IPS-20b (cell line): ENCODE measurements at regions not wholly inside any gene's neighbourhood (a gene's known extent, or its start where the extent isn't known, plus 50 kb on each side); places are given as distances from the start of the nearest gene placed in this dataset.

ENCODE experiments used
- H3K27ac ChIP-seq: one replicate; pipeline ENCODE4 v1.5.1; 2013; ENCODE audit warnings: low read length
- H3K27me3 ChIP-seq: 2 replicates; pipeline ENCODE4 v1.6.1; 2013; ENCODE audit warnings: mild to moderate bottlenecking, low read length, inconsistent platforms; ENCODE audit not compliant: insufficient read depth
- H3K36me3 ChIP-seq: 2 replicates; pipeline ENCODE4 v1.6.1; 2013; ENCODE audit warnings: low read depth, mild to moderate bottlenecking, inconsistent platforms, low read length, moderate library complexity; ENCODE audit not compliant: insufficient read depth
- H3K4me1 ChIP-seq: 2 replicates; pipeline ENCODE4 v1.6.1; 2013; ENCODE audit warnings: mild to moderate bottlenecking, control low read depth, inconsistent platforms, low read length, moderate library complexity; ENCODE audit not compliant: insufficient read depth
- H3K4me3 ChIP-seq: 2 replicates; pipeline ENCODE4 v1.5.1; 2013; ENCODE audit warnings: mild to moderate bottlenecking, low read length, inconsistent platforms
- H3K9ac ChIP-seq: 2 replicates; pipeline ENCODE4 v1.6.1; 2013; ENCODE audit warnings: low read depth, mild to moderate bottlenecking, inconsistent platforms, low read length, moderate library complexity
- H3K9me3 ChIP-seq: 2 replicates; pipeline ENCODE4 v1.6.1; 2013; ENCODE audit warnings: mild to moderate bottlenecking, low read depth, low read length, inconsistent platforms; ENCODE audit not compliant: insufficient read depth

DNA sequence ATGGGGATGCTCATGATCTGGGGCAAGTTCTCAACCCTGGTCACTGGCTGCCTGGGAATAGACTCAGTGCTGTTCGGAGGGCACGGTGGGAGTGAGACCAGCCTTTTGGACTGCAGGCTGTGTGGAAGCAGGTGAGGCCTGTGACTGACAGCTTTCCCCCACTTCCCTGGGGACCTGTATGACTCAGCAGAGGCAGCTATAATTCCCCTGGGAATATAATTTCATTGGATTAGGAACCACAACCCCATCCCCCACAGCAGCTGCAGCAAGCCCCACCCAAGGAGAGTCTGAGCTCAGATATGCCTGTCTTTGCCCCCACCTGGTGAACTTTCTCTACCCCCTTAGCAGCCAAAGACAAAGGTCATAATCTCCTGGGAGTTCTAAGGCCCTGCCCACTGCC, 408.6 kb downstream of the PPP3CA start:
- H3K9ac ChIP-seq = no peak overlapping the region
- H3K36me3 ChIP-seq = no peaks in the 10 kb centered on the region
- H3K4me3 ChIP-seq = no peak overlapping the region
- no peaks in the 10 kb centered on the region for H3K27me3 ChIP-seq
- H3K27ac ChIP-seq = no peak overlapping the region
- H3K4me1 ChIP-seq = no peaks in the 10 kb centered on the region
- H3K9me3 ChIP-seq = peaks cover 6% of the 10 kb centered on the region; the same call in 1 of the 2 replicates

DNA sequence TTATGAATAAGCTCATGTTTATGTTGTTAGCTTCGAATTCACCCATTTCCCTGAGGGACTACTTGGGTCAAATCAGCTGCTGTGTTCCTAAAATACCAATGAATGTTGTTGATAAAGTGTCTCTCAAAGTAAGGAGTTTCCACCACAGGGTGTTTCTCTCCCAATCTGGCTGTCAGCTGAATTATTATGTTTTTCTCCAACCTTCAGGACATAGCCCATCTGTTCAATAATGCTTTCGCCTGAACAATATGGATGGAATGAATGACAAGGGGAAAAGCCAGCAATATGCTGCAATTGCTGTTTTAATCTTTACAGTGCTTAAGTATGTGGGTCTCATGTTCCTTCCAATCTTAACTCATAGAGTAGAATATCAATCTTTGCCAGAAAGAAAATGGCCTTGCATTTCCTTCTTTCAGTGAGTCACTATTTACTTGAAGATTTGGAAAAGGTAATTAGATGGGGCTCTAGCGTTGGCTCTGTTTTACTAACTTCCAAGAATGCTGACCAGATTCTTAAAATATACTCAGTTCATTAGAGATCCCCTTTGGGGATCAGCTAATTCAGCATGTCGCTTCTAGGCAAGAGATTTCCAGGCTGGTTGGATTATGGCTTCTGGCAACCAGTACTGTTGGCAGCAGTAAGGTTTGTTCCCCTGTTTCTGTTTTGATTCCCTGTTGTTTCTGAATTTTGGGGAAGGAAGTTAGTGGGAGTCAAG, 410.5 kb downstream of the PPP3CA start:
- Histone ChIP-seq H3K4me3 (no peak overlapping the region), H3K9ac (no peak overlapping the region), H3K36me3 (no peaks in the 10 kb centered on the region), H3K27me3 (no peaks in the 10 kb centered on the region), H3K27ac (no peak overlapping the region), H3K4me1 (no peaks in the 10 kb centered on the region), H3K9me3 (no peaks in the 10 kb centered on the region)

DNA sequence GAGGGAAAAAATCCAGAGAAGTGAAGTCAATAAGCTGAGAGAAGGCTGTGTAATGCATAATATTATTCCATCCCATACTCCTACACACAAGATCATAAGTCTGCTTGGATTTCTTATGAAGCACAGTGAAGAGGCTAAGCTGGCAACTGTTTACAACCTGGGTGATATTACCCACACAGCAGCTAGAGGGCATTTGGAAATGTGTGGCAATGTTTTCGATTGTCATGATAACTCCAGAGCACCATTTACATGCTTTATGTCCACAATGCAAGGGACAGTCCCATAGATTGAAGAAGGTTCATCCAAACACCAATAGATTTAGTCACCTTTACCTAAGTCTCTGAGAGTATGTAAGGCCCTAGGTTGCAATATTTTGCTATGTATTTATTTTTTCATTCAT, 412.2 kb downstream of the PPP3CA start:
- Histone ChIP-seq H3K9me3 (no peaks in the 10 kb centered on the region), H3K27ac (no peak overlapping the region), H3K9ac (no peak overlapping the region), H3K36me3 (no peaks in the 10 kb centered on the region), H3K27me3 (no peaks in the 10 kb centered on the region), H3K4me3 (no peak overlapping the region), H3K4me1 (no peaks in the 10 kb centered on the region)

DNA sequence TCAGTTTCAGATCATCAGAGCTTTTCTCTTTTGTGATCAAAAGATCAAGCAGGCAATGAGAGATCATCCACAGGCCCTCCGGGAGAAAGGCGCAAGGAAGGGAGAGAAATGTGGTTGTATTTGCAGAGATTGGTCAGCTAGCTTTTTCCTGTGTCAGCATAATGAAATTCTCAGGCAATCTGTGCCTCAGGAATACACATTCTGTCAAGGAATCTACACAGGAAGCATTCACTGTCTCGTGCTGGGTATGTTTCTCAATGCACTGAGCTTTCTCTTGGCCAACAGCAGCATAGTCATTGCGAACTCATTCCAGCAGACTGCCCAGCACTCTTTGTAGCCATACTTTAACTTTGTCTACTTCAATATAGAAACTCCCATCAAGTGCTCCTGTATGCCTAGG, 413.7 kb downstream of the PPP3CA start:
- no peak overlapping the region for H3K4me3 ChIP-seq
- H3K9ac ChIP-seq = no peak overlapping the region
- H3K4me1 ChIP-seq = no peaks in the 10 kb centered on the region; the same call in 1 of the 2 replicates
- H3K9me3 ChIP-seq = no peaks in the 10 kb centered on the region
- H3K27ac ChIP-seq = no peak overlapping the region
- H3K27me3 ChIP-seq = no peaks in the 10 kb centered on the region
- no peaks in the 10 kb centered on the region for H3K36me3 ChIP-seq

DNA sequence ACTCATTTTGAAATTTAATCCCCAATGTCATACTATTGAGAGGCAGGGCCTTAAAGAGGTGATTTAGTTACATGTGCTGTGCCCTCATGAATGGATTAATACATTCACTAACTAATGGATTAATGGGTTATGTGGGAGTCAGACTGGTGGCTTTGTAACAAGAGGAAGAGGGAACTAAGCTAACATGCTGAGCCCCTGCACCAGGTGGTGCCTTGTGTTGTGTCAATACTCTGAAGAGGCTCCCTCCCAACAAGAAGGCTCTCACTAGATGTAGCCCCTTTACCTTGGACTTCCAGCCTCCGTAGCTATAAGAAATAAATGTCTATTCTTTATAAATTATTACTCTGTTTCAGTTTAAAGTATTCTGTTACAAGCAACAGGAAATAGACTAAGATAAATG, 411.9 kb upstream of the EMCN start:
- Histone ChIP-seq H3K9ac (no peak overlapping the region), H3K4me3 (no peak overlapping the region), H3K4me1 (no peaks in the 10 kb centered on the region; the same call in 1 of the 2 replicates), H3K36me3 (no peaks in the 10 kb centered on the region), H3K27me3 (no peaks in the 10 kb centered on the region), H3K27ac (no peak overlapping the region), H3K9me3 (no peaks in the 10 kb centered on the region)

DNA sequence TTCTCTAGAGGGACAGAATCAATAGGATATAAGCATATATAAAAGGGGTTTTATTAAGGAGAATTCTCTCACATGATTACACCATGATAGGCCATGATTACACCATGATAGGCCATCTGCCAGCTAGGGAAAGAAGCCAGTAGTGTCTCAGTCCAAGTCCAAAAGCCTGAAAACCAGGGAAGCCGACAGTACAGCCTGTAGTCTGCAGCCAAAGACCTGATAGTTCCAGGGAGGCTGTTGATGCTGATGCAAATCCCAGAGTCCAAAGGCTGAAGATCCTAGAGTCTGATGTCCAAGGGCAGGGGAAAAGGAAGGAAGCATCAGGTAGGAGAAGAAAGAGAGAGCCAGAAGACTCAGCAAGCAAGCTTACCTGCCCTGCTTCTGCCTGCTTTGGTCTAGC, 411.3 kb upstream of the EMCN start:
- Histone ChIP-seq H3K36me3 (no peaks in the 10 kb centered on the region), H3K9me3 (no peaks in the 10 kb centered on the region), H3K4me3 (no peak overlapping the region), H3K4me1 (no peaks in the 10 kb centered on the region; the same call in 1 of the 2 replicates), H3K27me3 (no peaks in the 10 kb centered on the region), H3K9ac (no peak overlapping the region), H3K27ac (no peak overlapping the region)

DNA sequence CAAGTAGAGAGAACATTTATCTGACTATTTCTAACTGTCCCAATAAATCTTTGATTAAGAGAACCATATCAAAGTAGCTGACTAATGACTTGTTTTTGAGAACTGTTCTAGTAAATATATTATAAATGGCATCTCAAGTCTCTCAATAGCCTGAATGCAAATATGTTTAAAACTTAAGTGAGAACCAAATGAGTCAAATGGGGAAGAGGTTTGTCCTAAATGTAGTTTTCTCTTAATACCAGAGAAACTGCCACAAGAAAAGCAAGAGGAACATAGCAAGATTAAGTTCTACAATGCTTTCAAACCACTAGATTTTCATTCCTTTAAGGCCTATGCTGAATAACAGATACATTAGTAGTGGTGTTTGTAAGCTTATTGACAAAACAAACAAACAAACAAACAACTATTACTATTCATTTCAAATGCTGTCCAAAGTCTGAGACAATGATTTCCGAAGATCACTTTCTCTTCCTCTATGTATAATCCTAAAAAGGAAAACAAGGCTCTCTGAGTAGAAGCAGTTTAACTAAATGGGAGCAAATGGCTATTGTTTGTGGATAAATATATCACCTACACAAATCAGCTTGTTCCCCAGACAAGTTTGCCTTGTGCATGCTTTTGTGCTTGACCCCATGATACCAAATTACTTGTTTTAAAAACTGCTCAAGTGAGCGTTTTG, 408.4 kb upstream of the EMCN start:
- Histone ChIP-seq H3K36me3 (no peaks in the 10 kb centered on the region), H3K9ac (no peak overlapping the region)

DNA sequence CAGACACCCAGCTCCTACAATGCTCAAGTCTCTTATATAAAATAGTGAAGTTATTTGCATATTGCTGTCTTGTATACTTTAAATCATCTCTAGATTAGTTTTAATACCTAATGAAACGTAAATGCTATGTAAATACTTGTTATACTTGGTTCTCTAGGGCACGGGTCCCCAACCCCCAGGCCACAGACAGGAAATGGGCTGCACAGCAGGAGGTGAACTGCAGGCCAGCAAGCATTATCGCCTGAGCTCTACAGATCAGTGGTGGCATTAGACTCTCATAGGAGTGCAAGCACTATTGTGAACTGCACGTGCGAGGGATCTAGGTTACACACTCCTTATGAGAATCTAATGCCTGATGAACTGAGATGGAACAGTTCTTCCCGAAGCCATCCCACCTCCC, 395.9 kb upstream of the EMCN start:
- peaks cover 16% of the 10 kb centered on the region; the same call in 1 of the 2 replicates for H3K4me1 ChIP-seq
- no peaks in the 10 kb centered on the region for H3K36me3 ChIP-seq
- H3K4me3 ChIP-seq = no peak overlapping the region; the same call in 1 of the 2 replicates
- no peaks in the 10 kb centered on the region for H3K27me3 ChIP-seq
- peaks cover 17% of the 10 kb centered on the region for H3K9me3 ChIP-seq
- H3K9ac ChIP-seq = no peak overlapping the region
- H3K27ac ChIP-seq = no peak overlapping the region

More for the DNA sequence above, 408.4 kb upstream of the EMCN start:
- Histone ChIP-seq H3K27me3 (no peaks in the 10 kb centered on the region), H3K4me3 (no peak overlapping the region), H3K4me1 (no peaks in the 10 kb centered on the region; the same call in 1 of the 2 replicates), H3K27ac (no peak overlapping the region), H3K9me3 (no peaks in the 10 kb centered on the region)

DNA sequence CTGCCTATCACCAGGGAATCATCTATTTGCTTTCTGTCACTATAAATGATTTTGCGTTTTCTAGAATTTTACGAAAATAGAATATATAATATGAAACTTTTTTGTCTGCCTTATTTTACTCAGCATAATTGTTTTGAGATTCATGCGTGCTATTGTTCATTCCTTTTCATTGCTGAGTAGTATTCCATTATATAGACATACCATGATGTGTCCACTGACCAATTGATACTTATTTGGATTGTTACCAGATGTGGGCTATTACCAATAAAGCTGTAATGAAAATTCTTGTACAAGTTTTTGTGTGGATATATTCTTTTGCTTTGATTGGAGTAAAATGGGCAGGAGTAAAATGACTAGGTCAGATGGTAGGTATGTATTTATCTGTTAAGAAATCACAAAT, 390.7 kb upstream of the EMCN start:
- no peaks in the 10 kb centered on the region for H3K36me3 ChIP-seq
- H3K27me3 ChIP-seq = no peaks in the 10 kb centered on the region
- no peak overlapping the region for H3K27ac ChIP-seq
- H3K9me3 ChIP-seq = no peaks in the 10 kb centered on the region
- H3K4me3 ChIP-seq = no peak overlapping the region
- H3K4me1 ChIP-seq = peaks cover 8% of the 10 kb centered on the region; the same call in 1 of the 2 replicates
- H3K9ac ChIP-seq = no peak overlapping the region

DNA sequence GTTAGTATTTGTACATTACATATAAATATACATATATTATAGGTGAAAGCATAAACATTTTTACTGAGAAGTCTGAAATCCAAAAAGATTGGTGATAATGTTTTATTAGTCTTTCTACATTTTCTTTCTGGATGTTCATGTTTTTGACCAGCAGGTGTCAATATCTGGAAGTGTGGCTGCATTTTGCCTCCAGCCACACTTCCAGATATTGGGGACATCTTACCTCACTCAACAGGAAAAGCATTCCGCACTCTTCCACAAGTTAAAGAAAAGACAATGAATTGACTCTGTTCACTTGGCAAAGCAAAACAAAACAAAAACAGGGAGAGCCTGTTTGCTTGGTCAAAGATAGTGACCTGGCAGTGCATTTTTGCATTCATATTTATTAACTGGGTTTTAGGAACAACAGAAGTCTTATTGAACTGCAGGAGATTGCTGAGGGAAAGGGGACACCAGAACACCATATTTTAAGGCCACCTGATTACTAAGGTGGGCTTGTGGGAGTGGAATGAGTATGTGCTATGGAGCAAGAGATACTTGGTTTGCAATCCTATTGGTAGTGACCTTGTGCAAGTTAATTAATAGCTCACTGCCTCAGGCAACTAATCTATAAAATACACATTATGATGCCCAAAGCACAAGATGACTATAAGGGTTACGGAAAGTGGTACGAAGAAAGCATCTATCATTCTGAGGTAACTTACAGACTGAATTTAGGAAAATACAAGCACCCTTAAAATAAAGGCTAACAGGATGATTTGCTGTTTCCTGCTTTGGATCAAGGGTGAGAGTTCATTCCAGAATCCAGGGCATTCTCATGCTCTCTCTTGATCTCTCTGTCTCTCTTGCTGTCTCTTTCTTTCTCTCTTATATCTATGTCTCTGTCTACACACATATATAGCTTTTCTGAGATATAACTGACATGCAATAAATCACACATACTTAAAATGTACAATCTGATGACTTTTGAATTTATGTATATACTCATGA, 389.9 kb upstream of the EMCN start:
- Histone ChIP-seq H3K27ac (no peak overlapping the region), H3K9ac (no peak overlapping the region), H3K4me3 (no peak overlapping the region), H3K36me3 (no peaks in the 10 kb centered on the region), H3K27me3 (no peaks in the 10 kb centered on the region), H3K9me3 (no peaks in the 10 kb centered on the region), H3K4me1 (peaks cover under 1% of the 10 kb centered on the region; the same call in 1 of the 2 replicates)

DNA sequence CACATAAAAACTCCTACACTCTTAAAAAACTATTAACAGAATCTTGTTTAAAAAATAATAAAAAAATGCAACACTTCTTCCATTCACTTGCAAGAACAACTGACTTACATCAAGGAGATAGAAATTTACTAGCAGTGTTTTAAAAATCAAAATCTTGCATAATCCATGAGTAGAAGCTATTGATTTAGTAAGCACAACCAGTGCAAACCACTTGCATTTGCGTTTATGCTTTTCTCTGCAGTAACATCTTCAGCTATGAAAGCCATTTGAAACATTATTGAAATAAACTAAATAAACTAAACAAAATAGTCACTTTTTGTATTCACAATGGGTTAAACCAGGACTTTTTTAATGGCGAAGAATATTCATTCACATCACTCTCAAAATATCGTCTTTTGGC, 389.2 kb upstream of the EMCN start:
- no peaks in the 10 kb centered on the region for H3K36me3 ChIP-seq
- no peak overlapping the region for H3K9ac ChIP-seq
- H3K27ac ChIP-seq = no peak overlapping the region

More for the DNA sequence above, 389.2 kb upstream of the EMCN start:
- Histone ChIP-seq H3K27me3 (no peaks in the 10 kb centered on the region), H3K9me3 (no peaks in the 10 kb centered on the region), H3K4me3 (no peak overlapping the region), H3K4me1 (no peaks in the 10 kb centered on the region)
